8988T (cell line): ENCODE measurements at regions not wholly inside any gene's neighbourhood (a gene's known extent, or its start where the extent isn't known, plus 50 kb on each side); places are given as distances from the start of the nearest gene placed in this dataset.

ENCODE experiments used
- DNase-seq: peaks from one replicate; pipeline ENCODE4 v3.0.0; 2011

DNA sequence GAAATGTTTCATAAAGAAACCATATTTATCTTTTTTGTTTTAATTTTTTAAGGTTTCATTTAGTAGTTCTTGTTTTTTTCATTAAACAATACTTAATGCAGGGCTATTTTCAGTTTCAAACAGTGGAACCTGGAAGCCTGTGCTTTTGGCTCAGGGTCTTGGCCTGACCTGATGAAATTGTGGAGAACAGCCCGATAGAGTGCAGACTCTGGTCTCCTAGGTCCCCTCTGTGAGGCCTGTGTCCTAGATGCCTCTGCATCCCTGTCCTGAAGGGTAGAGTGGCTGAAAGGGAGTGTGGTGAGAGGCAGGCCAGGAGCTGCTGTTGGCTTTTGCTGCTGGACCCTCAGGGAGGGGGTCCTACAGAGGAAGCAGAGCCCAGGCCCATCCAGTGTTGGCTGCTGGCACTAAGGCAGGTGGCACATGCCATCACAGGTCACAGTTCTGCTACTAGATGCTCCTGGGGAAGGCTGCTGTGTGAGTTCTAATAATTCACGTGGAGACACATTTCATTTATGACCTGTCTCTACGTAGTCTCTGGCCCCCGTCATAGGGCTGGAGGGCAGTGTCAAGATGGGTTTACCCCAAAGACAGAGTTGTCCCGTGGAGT, 201.0 kb upstream of the COPS8 start:
- DNase-seq, result no peak

DNA sequence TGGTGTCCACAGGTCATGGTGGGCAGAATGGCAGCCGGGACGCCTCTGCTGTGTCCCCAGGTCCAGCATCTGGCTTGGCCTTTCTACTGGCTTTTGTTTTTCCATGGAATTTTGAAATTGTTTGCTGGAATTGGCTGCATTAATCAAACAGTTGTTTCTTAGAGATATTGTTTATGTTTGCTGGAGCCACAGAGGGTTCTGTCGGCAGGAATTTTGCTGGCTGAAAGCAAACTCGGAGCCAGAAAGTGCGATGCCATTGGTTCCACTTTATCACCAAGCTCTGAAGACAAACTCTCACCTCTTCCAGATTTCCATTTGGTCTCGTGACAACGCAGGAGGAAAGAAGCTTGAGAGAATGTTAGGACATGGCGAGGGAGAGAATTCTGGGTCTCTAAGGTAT, 199.2 kb upstream of the COPS8 start:
- no peak for DNase-seq

DNA sequence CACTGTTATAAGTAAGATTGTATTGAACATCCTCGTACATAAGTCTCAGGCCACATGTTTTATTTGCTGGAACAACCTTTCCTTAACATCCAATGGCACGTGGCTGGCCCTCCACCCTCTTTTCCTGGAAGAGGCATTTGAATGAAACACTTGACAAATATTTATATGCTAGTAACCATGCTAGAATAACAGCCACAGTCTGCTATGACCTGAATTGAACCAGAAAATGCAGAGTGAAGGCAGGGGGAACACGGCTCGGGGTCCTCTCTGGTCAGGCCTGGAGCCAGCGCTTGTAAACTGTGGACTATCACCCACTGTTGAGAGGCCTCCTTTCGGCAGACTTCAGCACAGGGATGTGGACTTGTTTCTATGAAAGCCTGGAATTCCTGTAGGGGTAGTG, 198.2 kb upstream of the COPS8 start:
- no peak for DNase-seq

GRCh38 chr2:236887953-236888793, 197.5 kb upstream of the COPS8 start:
- no peak for DNase-seq

DNA sequence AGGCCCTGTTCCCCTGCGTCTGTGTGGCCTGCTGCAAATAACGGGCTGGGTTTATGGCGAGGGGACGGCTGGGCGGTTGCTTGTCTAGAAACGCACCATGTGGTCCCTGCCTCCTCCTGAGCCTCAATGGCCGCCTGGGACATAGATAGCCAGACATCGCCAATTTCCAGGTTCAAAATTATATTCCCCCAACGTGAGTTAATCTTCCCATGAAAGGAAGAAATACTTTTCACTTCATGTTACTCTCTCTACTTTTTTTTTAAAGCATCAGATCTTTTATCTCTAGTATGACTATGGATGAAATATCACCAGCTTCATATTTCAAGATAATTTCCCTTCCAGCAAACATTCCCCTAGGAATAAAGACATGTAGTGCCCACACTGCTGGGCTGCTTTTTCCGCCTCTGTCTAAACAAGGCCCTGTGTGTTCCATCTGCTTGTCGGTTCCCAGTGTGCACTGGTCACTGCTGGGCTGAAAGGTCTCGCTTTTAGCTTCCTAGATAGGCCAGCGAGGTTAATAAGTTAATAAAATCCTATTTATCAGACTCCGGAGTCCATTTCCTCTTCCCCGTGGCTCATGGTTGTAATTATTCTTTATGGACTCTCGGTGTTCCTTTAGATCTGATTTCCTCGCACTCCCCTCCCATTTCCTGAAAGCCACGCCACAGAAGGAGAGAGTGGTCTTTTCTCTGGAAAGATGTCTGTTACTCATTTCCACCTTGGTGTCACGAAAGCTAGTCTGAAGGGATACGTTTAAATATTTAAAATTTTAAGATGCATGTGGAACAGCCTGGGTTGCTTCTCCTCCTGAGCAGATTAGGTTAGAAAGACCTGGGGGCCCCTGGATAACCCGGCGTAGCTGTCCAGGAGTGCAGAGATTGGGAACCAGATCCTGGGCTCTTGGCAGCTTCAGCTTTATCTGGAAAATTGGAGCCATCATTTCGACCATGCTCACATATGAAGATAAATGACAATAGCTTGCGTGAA, 196.6 kb upstream of the COPS8 start:
- DNase-seq, result no peak

DNA sequence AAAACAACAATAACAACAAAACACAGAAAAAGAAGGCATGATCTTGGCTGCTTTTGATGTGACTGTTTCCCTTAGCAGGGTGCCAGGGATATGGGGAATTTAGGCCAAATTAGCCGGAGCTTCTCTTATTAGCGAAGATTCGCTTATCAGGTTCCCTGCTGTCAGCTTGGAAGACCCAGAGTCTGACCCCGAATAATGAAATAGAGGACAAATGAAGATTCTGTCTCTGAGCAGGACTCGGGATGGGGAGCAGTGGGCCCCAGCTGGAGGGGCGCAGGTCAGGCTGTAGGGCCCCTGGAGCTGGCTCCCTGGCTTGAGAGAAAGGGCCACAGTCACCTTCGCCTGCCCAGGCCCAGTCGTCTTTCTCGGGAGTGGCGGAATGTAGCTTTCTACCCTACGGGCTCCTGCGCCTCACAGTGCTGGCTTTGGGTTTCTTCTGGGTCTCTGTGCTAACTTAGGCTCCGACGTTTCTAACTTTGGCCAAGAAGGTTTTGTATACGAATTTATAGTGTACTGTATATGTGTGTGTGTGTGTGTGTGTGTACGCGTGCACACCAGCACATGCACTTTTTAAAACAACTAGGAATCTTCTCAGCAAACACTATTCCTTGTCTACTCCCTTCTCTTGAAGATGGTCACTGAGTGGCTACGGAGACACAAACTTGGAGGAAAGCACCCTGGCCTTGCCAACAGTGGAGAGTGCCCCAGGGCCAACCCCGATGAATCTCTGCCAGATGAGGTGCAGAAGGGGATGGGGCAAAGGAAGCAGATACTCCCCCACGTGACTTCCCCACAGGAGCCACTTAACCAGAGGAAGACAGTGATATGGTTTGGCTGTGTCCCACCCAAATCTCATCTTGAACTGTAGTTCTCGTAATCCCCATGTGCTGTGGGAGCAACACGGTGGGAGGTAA, 195.6 kb upstream of the COPS8 start:
- DNase-seq, result no peak

GRCh38 chr2:236892721-236893120, 193.0 kb upstream of the COPS8 start:
- DNase-seq, result no peak

GRCh38 chr2:236894791-236895190, 190.9 kb upstream of the COPS8 start:
- no peak for DNase-seq

GRCh38 chr2:236895497-236895896, 190.2 kb upstream of the COPS8 start:
- DNase-seq, result no peak

DNA sequence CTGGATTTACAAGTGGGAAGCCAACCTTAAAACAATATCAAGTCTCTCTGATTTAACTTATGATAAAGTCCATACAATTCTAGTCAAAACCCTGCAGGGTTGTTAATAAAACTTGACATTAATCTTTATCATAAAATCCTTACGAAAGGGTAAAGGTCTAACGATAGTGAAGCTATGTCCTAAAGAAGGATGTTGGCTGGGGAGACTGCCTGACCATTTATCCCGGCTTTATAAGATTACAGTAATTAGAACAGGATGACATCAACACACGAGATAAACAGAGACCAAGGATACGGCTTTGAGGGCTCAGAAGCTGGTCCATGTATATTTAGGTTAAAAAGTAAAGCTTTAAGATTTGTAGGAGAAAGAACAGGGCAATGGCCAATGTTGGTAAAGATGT, 189.0 kb upstream of the COPS8 start:
- no peak for DNase-seq

DNA sequence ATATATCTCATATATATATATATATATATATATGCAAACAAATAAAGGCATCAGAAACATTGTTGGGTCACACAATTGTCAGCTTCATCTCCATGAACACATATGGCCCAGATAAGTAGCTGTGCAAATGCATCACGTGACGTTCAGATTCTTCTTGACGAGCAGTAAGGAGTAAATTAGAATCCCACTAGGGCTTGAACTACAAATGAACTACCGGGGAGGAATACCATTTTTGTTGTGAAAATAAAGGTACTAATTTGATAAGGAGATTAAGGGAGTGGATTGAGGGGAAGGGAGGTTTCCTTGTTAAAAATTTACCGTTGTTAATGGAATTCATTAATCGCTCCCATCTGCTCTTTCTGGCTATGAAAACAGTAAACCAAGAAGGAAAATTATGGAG, 186.5 kb upstream of the COPS8 start:
- DNase-seq, result no peak

DNA sequence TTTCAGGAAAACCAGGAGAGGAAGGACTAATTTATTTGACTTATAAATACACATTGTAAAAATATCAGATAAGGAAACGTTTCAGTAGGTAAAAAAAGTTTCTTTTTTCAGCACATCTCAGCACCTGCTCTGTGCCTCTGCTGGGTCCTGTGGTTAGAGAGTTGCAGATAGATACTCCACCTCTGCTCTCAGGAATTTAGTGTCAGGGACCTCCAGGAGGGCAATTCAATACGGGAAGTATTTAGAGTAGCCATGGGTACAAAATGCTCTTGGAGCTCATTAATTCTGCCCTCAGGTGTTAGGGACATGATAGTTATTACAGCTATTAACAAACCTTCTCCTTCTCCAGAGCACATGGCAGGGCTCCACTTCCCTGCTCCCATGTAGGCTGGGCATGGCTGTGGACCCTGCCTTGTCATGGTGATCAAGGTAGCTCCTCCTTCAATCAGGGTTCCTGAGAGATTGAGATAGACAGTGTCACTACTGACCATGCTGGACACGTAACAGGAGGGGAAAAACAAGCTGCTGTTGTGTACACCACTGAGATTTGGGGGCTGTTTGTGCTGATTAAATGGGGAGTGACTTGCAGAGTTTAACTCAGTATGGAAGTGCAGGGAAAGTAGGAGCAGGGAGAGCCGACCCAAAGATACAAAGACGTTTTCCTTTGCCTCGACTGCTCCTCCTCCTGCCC, 185.6 kb upstream of the COPS8 start:
- DNase-seq, result no peak

DNA sequence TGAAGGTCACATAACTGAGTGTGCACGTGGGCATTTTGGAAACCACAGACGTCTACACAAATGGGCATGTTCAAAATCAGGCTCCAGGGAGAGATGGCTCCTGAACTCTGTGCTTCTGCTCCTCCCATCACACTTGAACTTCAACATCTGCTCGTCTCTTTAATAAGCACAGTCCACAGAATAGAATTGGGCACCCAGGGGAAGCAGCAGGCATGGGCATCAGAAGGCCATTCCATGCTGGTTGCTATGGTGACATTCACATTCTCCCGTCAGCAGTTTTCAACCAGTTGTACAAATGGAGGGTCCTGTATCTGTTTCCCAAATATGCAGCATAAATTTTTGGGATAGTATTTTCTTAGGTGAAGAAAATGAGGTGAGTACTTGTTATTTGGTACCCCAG, 183.7 kb upstream of the COPS8 start:
- DNase-seq, result no peak

DNA sequence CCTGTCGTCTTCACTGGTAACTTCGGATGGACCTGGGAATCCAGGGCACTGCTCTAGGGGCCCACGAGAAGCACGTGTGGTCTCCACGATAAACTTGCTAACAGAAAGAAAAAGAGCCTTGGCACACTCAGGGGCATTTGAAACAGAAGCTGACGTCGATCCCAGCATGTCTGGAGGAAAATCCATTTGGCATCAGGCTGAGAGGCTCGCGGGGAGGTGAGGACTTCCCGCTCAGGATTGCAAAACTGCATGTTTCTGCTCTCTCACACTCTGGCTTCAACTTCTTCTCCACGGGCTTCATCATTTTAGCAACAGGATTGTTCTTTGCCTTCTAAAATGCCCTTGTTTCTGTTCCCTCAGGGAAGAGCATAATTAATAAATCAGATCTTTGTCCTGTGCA, 181.7 kb upstream of the COPS8 start:
- no peak for DNase-seq

DNA sequence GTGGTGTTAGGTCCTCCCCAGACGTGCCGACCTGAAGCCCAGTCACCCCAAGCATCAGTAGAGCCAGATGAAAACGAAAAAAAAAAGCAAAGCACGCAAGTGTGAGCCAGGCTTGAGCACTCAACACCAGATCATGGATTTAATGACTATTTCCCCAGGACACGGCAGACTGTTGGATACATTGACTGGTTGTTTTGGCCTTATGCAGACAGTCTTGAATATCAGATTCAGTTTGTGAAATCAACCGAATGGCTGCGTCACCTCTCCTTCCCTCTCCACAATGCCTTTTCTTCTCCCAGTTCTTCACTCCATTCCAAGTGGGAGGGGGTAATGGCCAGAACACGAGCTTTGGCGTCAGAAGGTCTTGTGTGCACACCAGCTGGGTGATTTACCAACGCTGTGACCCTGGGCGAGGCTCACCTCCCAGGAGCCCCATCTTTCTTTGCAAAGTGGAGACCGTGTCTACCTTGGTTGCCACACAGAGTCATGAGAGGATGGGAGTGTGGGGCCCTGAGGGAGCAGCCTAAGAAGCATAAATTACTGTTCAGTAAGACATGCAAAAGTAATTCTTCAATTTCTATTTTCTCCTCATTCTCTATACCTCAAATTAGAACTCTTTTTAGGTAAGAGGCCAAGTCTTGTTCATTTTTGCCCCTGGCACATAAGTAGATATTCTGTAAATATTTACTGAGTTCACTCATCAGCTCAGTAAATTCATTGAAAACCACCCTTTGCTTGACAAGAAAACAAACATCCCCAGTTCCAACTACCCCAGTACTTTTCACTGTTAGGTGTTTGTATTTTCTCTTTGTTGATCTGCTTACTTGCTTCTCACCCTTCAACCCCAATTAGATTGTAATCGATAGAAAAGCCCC, 181.1 kb upstream of the COPS8 start:
- no peak for DNase-seq

DNA sequence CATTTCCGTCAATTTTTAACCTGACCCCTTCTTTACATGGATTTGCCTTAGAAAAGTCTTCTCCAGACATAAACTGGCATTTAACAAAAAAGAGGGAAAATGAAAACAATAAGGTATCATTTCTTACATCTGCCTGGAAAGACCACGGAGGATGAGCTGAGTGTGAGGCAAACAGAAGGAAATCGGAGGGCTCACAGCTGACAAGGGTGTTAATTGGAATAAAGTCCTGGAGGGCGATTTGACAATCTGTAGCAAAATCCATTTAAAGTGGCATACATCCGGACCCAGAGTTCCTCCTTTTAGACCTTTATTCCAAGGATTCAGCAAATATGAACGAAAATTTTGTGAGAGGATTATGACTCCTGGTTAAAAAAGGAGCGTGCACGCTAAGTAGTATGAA, 179.7 kb upstream of the COPS8 start:
- no peak for DNase-seq

GRCh38 chr2:236908439-236909192, 177.1 kb upstream of the COPS8 start:
- no peak for DNase-seq

DNA sequence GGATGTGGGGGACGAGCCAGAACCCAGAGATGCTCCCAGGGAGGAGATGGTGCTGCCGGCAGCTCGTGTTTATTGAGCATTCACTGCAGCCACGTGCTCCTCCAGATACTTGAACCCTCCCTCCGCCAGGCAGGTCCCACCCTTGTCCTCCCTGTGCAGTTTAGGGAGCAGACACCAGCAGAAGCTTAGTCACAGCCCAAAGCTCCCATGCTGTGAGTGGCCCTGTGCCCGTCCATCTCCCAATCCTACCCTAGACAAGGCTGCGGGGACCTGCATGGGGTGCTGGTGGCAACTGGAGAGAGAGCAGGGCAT, 176.5 kb upstream of the COPS8 start:
- DNase-seq, result no peak

GRCh38 chr2:236909802-236910201, 175.9 kb upstream of the COPS8 start:
- DNase-seq, result no peak
